ENCODE measurements at regions not wholly inside any gene's neighbourhood (a gene's known extent, or its start where the extent isn't known, plus 50 kb on each side); places are given as distances from the start of the nearest gene placed in this dataset.
"Not testable (repeated sequence)": the region's sequence is repeated elsewhere in the genome, so short reads cannot be mapped to it uniquely, and the experiment has no call there.

GRCh38 chr12:34228046-34228445 is 205.8 kb downstream of the ALG10 start:
- DNase-seq = not testable (repeated sequence)

GRCh38 chr12:34229033-34229432 is 206.7 kb downstream of the ALG10 start:
- not testable (repeated sequence) for DNase-seq

- DNase-seq = no peak
These were observed 211.3 kb downstream of the ALG10 start for GRCh38 chr12:34233618-34234017.

- no peak for DNase-seq
These were observed 213.8 kb downstream of the ALG10 start for GRCh38 chr12:34236073-34236472.

- no peak for DNase-seq
These were observed 222.3 kb downstream of the ALG10 start for GRCh38 chr12:34244608-34245007.

- DNase-seq = no peak
These were observed 227.0 kb downstream of the ALG10 start for GRCh38 chr12:34249271-34249670.

- DNase-seq = not testable (repeated sequence)
These were observed 229.6 kb downstream of the ALG10 start for GRCh38 chr12:34251879-34252278.

- no peak for DNase-seq
These were observed 231.4 kb downstream of the ALG10 start for GRCh38 chr12:34253674-34254073.

GRCh38 chr12:34257093-34257492 is 234.8 kb downstream of the ALG10 start:
- no peak for DNase-seq

- not testable (repeated sequence) for DNase-seq
These were observed 239.8 kb downstream of the ALG10 start for GRCh38 chr12:34262140-34262539.

GRCh38 chr12:34264110-34264509 is 241.8 kb downstream of the ALG10 start:
- no peak for DNase-seq

- DNase-seq = not testable (repeated sequence)
These were observed 251.4 kb downstream of the ALG10 start for GRCh38 chr12:34273703-34274102.

- DNase-seq = no peak
These were observed 252.8 kb downstream of the ALG10 start for GRCh38 chr12:34275129-34275528.

GRCh38 chr12:34286483-34286882 is 264.2 kb downstream of the ALG10 start:
- no peak for DNase-seq

GRCh38 chr12:34286934-34287333 is 264.6 kb downstream of the ALG10 start:
- DNase-seq = no peak

- no peak for DNase-seq
These were observed 265.1 kb downstream of the ALG10 start for GRCh38 chr12:34287437-34287836.

GRCh38 chr12:34287986-34288962 is 266.0 kb downstream of the ALG10 start:
- no peak for DNase-seq

- DNase-seq = no peak
These were observed 266.7 kb downstream of the ALG10 start for GRCh38 chr12:34288963-34289345.

GRCh38 chr12:34289431-34290380 is 267.4 kb downstream of the ALG10 start:
- no peak for DNase-seq

GRCh38 chr12:34290381-34290995 is 268.2 kb downstream of the ALG10 start:
- DNase-seq = no peak

GRCh38 chr12:34291001-34291400 is 268.7 kb downstream of the ALG10 start:
- no peak for DNase-seq

GRCh38 chr12:34291426-34291901 is 269.2 kb downstream of the ALG10 start:
- no peak for DNase-seq

All from activated CD4-positive, alpha-beta T cell treated with anti-CD3 and anti-CD28 coated beads, Interleukin-2, amount 50 U/mL, for 4 hours (primary cell).